GM23338 (cell line): ENCODE measurements at regions not wholly inside any gene's neighbourhood (a gene's known extent, or its start where the extent isn't known, plus 50 kb on each side); places are given as distances from the start of the nearest gene placed in this dataset.

Experiments
- CREB1 ChIP-seq: fragments of 250-450 bp; sonication (Bioruptor Pico); IDR thresholded peaks from 2 replicates; pipeline ENCODE4 v1.5.0; 2020; ENCODE audit warnings: low read depth, mild to moderate bottlenecking, moderate library complexity
- CTCF ChIP-seq, 2 experiments: fragments of 200-600 bp in 1 of 2; sonication (generic) in 1 of 2; conservative IDR thresholded peaks; 2 replicates each; pipeline versions ENCODE4 v1.5.1 to v1.6.1; 2016 to 2017; ENCODE audit warnings: antibody characterized with exemption in 2 of 2, low read depth in 2 of 2, mild to moderate bottlenecking in 2 of 2, moderate library complexity in 1 of 2
- EZH2phosphoT487 ChIP-seq: fragments of 200-600 bp; sonication (generic); IDR thresholded peaks from one replicate; pipeline ENCODE4 v1.8.1; 2018; ENCODE audit warnings: antibody characterized with exemption; ENCODE audit not compliant: unreplicated experiment
- NANOG ChIP-seq: IDR thresholded peaks from 2 replicates; pipeline ENCODE4 v1.6.1; 2016; ENCODE audit warnings: antibody characterized with exemption, borderline replicate concordance
- POLR2AphosphoS5 ChIP-seq: IDR thresholded peaks from 2 replicates; pipeline ENCODE4 v1.6.1; 2016; ENCODE audit warnings: antibody characterized with exemption, low read depth
- REST ChIP-seq: IDR thresholded peaks from one replicate; pipeline ENCODE4 v1.6.1; 2018; ENCODE audit warnings: antibody characterized with exemption; ENCODE audit not compliant: unreplicated experiment

GRCh38 chr4:52317981-52318380 lies 266.9 kb downstream of the SPATA18 start:
- TF ChIP-seq CTCF (conservative IDR thresholded peaks at IDR 0.05; ENCODE audit: low read depth in 2 of 2) (no peak), POLR2AphosphoS5 (no peak), EZH2phosphoT487 (no peak), CREB1 (CRISPR knock-in tag) (no peak), NANOG (no peak), REST (no peak)
